ENCODE measurements at regions not wholly inside any gene's neighbourhood (a gene's known extent, or its start where the extent isn't known, plus 50 kb on each side); places are given as distances from the start of the nearest gene placed in this dataset.

DNA sequence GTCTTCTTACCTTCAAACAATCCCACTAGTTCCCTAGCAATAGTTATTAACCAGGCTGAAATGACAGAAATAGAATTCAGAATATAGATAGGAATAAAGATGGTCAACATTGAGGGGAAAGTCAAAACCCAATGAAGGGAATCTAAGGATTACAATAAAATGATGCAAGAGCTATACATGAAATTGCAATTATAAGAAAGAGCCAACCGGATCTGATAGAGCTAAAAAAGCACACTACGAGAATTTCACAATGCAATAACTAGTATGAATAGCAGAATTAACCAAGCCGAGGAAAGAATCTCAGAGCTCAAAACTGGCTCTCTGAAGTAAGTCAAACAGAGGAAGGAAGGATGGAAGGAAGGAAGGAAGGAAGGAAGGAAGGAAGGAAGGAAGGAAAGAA lies 288.7 kb upstream of the KCND2 start:
- peaks cover 6% of the 10 kb centered on the region for H3K4me1 Mint-ChIP-seq (ENCODE audit: low read depth, unreplicated experiment)
- H3K27ac Mint-ChIP-seq (ENCODE audit: unreplicated experiment), result no peak overlapping the region
- Histone ChIP-seq H4K20me1 (ENCODE audit: insufficient read depth, low read length) (no peaks in the 10 kb centered on the region), H3K79me2 (ENCODE audit: insufficient read depth, low read length) (no peaks in the 10 kb centered on the region), H3K9me3 (ENCODE audit: insufficient read depth, low read depth, low read length) (no peaks in the 10 kb centered on the region), H2AFZ (ENCODE audit: low read depth, low read length) (no peak overlapping the region), H3K4me3 (ENCODE audit: insufficient read depth, low read depth, low read length) (no peak overlapping the region), H3K4me1 (ENCODE audit: insufficient read depth, low read length) (no peaks in the 10 kb centered on the region), H3K36me3 (ENCODE audit: insufficient read depth, low read length) (no peaks in the 10 kb centered on the region), H3K27ac (ENCODE audit: low read depth, low read length) (no peak overlapping the region), H3K9ac (ENCODE audit: low read length) (no peak overlapping the region), H3K27me3 (ENCODE audit: insufficient read depth, low read length) (no peaks in the 10 kb centered on the region), H3K4me2 (ENCODE audit: low read length) (no peak overlapping the region)
- DNase-seq (ENCODE audit: low read depth) (no peak), FAIRE-seq (no peak)
- no peaks in the 10 kb centered on the region for H3K36me3 Mint-ChIP-seq (ENCODE audit: low read depth, unreplicated experiment)
- no peak for TF ChIP-seq EZH2 (IDR thresholded peaks at IDR 0.05; ENCODE audit: insufficient read depth, low read length)
- TF ChIP-seq, protein P1, sequence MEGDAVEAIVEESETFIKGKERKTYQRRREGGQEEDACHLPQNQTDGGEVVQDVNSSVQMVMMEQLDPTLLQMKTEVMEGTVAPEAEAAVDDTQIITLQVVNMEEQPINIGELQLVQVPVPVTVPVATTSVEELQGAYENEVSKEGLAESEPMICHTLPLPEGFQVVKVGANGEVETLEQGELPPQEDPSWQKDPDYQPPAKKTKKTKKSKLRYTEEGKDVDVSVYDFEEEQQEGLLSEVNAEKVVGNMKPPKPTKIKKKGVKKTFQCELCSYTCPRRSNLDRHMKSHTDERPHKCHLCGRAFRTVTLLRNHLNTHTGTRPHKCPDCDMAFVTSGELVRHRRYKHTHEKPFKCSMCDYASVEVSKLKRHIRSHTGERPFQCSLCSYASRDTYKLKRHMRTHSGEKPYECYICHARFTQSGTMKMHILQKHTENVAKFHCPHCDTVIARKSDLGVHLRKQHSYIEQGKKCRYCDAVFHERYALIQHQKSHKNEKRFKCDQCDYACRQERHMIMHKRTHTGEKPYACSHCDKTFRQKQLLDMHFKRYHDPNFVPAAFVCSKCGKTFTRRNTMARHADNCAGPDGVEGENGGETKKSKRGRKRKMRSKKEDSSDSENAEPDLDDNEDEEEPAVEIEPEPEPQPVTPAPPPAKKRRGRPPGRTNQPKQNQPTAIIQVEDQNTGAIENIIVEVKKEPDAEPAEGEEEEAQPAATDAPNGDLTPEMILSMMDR (IDR thresholded peaks at IDR 0.05; ENCODE audit: insufficient read depth, low read depth, low read length), result no peak
- no peaks in the 10 kb centered on the region for H3K9me3 Mint-ChIP-seq (ENCODE audit: unreplicated experiment)
- H3K27me3 Mint-ChIP-seq (ENCODE audit: low read depth, unreplicated experiment), result no peaks in the 10 kb centered on the region
- no peak overlapping the region for H3K4me3 Mint-ChIP-seq (ENCODE audit: unreplicated experiment)

DNA sequence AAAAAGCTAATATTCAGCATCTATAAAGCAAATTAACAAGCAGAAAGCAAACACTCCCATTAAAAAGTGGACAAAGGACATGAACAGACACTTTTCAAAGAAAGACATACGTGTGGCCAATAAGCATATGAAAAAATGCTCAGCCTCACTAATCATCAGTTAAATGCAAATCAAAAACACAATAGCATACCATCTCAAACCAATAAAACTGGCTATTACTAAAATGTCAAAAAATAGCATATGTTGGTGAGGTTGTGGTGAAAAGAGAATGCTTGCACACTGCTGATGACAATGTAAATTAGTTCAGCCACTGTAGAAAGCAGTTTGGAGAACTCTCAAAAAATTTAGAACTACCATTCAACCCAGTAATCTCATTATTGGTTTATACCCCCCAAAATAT lies 284.6 kb upstream of the KCND2 start:
- Histone ChIP-seq H3K27me3 (ENCODE audit: insufficient read depth, low read length) (no peaks in the 10 kb centered on the region), H3K4me2 (ENCODE audit: low read length) (no peak overlapping the region), H3K9me3 (ENCODE audit: insufficient read depth, low read depth, low read length) (no peaks in the 10 kb centered on the region), H3K36me3 (ENCODE audit: insufficient read depth, low read length) (no peaks in the 10 kb centered on the region), H3K79me2 (ENCODE audit: insufficient read depth, low read length) (no peaks in the 10 kb centered on the region), H3K27ac (ENCODE audit: low read depth, low read length) (no peak overlapping the region), H3K9ac (ENCODE audit: low read length) (no peak overlapping the region), H2AFZ (ENCODE audit: low read depth, low read length) (no peak overlapping the region), H3K4me3 (ENCODE audit: insufficient read depth, low read depth, low read length) (no peak overlapping the region), H3K4me1 (ENCODE audit: insufficient read depth, low read length) (no peaks in the 10 kb centered on the region), H4K20me1 (ENCODE audit: insufficient read depth, low read length) (no peaks in the 10 kb centered on the region)
- H3K4me1 Mint-ChIP-seq (ENCODE audit: low read depth, unreplicated experiment), result peaks cover 6% of the 10 kb centered on the region
- no peak for DNase-seq (ENCODE audit: low read depth)
- no peaks in the 10 kb centered on the region for H3K36me3 Mint-ChIP-seq (ENCODE audit: low read depth, unreplicated experiment)
- H3K27ac Mint-ChIP-seq (ENCODE audit: unreplicated experiment), result no peak overlapping the region
- H3K4me3 Mint-ChIP-seq (ENCODE audit: unreplicated experiment), result no peak overlapping the region
- no peaks in the 10 kb centered on the region for H3K27me3 Mint-ChIP-seq (ENCODE audit: low read depth, unreplicated experiment)
- FAIRE-seq, result no peak
- peaks cover 10% of the 10 kb centered on the region for H3K9me3 Mint-ChIP-seq (ENCODE audit: unreplicated experiment)
- TF ChIP-seq EZH2 (IDR thresholded peaks at IDR 0.05; ENCODE audit: insufficient read depth, low read length), result no peak
- TF ChIP-seq, protein P1 (IDR thresholded peaks at IDR 0.05; ENCODE audit: insufficient read depth, low read depth, low read length), result no peak

DNA sequence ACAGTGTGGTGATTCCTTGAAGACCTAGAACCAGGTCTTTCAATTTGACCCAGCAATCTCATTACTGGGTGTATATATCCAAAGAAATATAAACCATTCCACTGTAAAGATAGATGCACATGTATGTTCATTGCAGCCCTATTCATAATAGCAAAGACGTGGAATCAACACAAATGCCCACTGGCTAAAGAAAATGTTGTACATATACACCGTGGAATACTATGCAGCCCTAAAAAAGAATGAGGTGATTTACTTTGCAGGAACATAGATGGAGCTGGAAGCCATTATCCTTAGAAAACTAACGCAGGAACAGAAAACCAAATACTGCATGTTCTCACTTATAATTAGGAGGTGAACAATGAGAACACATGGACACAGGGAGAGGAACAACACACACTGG lies 278.0 kb upstream of the KCND2 start:
- FAIRE-seq (no peak), DNase-seq (ENCODE audit: low read depth) (no peak)
- no peak overlapping the region for H3K27ac ChIP-seq (ENCODE audit: low read depth, low read length)
- no peak overlapping the region for H3K4me3 ChIP-seq (ENCODE audit: insufficient read depth, low read depth, low read length)
- Mint-ChIP-seq H3K27ac (ENCODE audit: unreplicated experiment) (no peak overlapping the region), H3K4me3 (ENCODE audit: unreplicated experiment) (no peak overlapping the region), H3K36me3 (ENCODE audit: low read depth, unreplicated experiment) (no peaks in the 10 kb centered on the region), H3K4me1 (ENCODE audit: low read depth, unreplicated experiment) (no peaks in the 10 kb centered on the region), H3K9me3 (ENCODE audit: unreplicated experiment) (peaks cover 13% of the 10 kb centered on the region), H3K27me3 (ENCODE audit: low read depth, unreplicated experiment) (no peaks in the 10 kb centered on the region)
- H2AFZ ChIP-seq (ENCODE audit: low read depth, low read length), result no peak overlapping the region
- no peaks in the 10 kb centered on the region for H3K9me3 ChIP-seq (ENCODE audit: insufficient read depth, low read depth, low read length)
- H4K20me1 ChIP-seq (ENCODE audit: insufficient read depth, low read length), result no peaks in the 10 kb centered on the region
- H3K36me3 ChIP-seq (ENCODE audit: insufficient read depth, low read length), result no peaks in the 10 kb centered on the region
- TF ChIP-seq, protein P1 (IDR thresholded peaks at IDR 0.05; ENCODE audit: insufficient read depth, low read depth, low read length), result no peak
- no peak for TF ChIP-seq EZH2 (IDR thresholded peaks at IDR 0.05; ENCODE audit: insufficient read depth, low read length)
- no peaks in the 10 kb centered on the region for H3K27me3 ChIP-seq (ENCODE audit: insufficient read depth, low read length)
- H3K79me2 ChIP-seq (ENCODE audit: insufficient read depth, low read length), result no peaks in the 10 kb centered on the region
- H3K4me1 ChIP-seq (ENCODE audit: insufficient read depth, low read length), result no peaks in the 10 kb centered on the region
- no peak overlapping the region for H3K9ac ChIP-seq (ENCODE audit: low read length)
- H3K4me2 ChIP-seq (ENCODE audit: low read length), result no peak overlapping the region

Measured in astrocyte (in vitro differentiated cells and primary cell).